ENCODE measurements at regions not wholly inside any gene's neighbourhood (a gene's known extent, or its start where the extent isn't known, plus 50 kb on each side); places are given as distances from the start of the nearest gene placed in this dataset.

- no peak for TF ChIP-seq CTCF (IDR thresholded peaks at IDR 0.05; ENCODE audit: control insufficient read depth, insufficient read depth, low read depth, low read length, missing control alignments)
- DNase-seq (ENCODE audit: low read depth): no peak
- H3K4me3 ChIP-seq (ENCODE audit: control insufficient read depth, low read depth, low read length): no peak overlapping the region
Observed at GRCh38 chr11:24383137-24383536, 113.7 kb upstream of the LUZP2 start.

- no peak overlapping the region for H3K4me3 ChIP-seq (ENCODE audit: control insufficient read depth, low read depth, low read length)
- DNase-seq (ENCODE audit: low read depth): no peak
- no peak for TF ChIP-seq CTCF (IDR thresholded peaks at IDR 0.05; ENCODE audit: control insufficient read depth, insufficient read depth, low read depth, low read length, missing control alignments)
Observed at GRCh38 chr11:24384240-24384639, 112.6 kb upstream of the LUZP2 start.

GRCh38 chr11:24386546-24387397 lies 110.1 kb upstream of the LUZP2 start:
- no peak overlapping the region for H3K4me3 ChIP-seq (ENCODE audit: control insufficient read depth, low read depth, low read length)
- DNase-seq (ENCODE audit: low read depth): no peak
- TF ChIP-seq CTCF (IDR thresholded peaks at IDR 0.05; ENCODE audit: control insufficient read depth, insufficient read depth, low read depth, low read length, missing control alignments): peak; percentile 14

- no peak for TF ChIP-seq CTCF (IDR thresholded peaks at IDR 0.05; ENCODE audit: control insufficient read depth, insufficient read depth, low read depth, low read length, missing control alignments)
- no peak for DNase-seq (ENCODE audit: low read depth)
- no peak overlapping the region for H3K4me3 ChIP-seq (ENCODE audit: control insufficient read depth, low read depth, low read length)
Observed at GRCh38 chr11:24389575-24389974, 107.3 kb upstream of the LUZP2 start.

- no peak for DNase-seq (ENCODE audit: low read depth)
- H3K4me3 ChIP-seq (ENCODE audit: control insufficient read depth, low read depth, low read length): no peak overlapping the region
- no peak for TF ChIP-seq CTCF (IDR thresholded peaks at IDR 0.05; ENCODE audit: control insufficient read depth, insufficient read depth, low read depth, low read length, missing control alignments)
Observed at GRCh38 chr11:24390016-24390415, 106.8 kb upstream of the LUZP2 start.

- H3K4me3 ChIP-seq (ENCODE audit: control insufficient read depth, low read depth, low read length): no peak overlapping the region
- no peak for DNase-seq (ENCODE audit: low read depth)
- no peak for TF ChIP-seq CTCF (IDR thresholded peaks at IDR 0.05; ENCODE audit: control insufficient read depth, insufficient read depth, low read depth, low read length, missing control alignments)
Observed at GRCh38 chr11:24390762-24391161, 106.1 kb upstream of the LUZP2 start.

Data from AG09309 (cell line).